ENCODE measurements at regions not wholly inside any gene's neighbourhood (a gene's known extent, or its start where the extent isn't known, plus 50 kb on each side); places are given as distances from the start of the nearest gene placed in this dataset.

DNA sequence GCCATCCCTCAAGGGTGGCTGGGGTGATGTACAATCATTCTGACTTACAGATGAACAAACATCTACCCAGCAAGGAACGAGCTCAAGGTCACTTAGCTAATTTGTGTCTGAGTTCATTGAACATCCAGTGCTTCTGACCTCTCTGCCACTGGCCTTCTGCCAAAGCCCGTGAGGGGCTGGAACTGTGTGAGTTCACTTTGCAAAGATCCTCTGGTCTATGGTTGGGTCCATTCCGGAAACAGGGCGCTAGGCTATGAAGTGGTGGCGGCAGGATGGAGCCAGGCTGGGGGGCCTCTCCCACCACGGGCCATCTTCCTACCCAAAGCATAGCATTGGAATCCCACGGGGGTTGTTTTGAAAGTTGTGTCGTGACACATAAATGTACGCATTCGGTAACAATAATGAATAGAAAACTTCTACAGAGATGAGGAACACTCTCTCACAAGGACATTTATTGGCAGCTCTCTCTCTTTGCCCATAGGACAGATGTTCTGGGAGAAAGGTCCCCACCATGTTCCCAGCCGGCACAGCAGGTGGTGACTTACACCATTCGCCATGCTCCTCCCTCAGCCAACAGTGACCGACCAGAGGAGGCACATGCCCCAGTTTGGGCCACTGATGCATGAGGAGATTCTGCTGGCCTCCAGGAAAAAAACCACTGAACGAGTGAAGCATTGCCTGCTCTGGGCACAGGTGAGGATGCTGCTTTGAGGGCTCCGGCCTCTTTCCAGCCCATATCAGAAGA is 214.7 kb upstream of the CHRNA7 start:
- no peaks in the 10 kb centered on the region for H3K79me2 ChIP-seq (ENCODE audit: control insufficient read depth, insufficient read depth, low read length)
- H3K4me2 ChIP-seq (replicated peaks; ENCODE audit: low read depth, low read length, poor library complexity, severe bottlenecking): no peak overlapping the region
- ChIA-PET CTCF (no interaction called here), POLR2A (no interaction called here)
- Mint-ChIP-seq H3K9me3 (ENCODE audit: insufficient read depth) (no peaks in the 10 kb centered on the region), H3K4me3 (no peak overlapping the region), H3K4me1 (no peaks in the 10 kb centered on the region), H3K27ac (no peak overlapping the region), H3K27me3 (no peaks in the 10 kb centered on the region)
- 92% methylated on average over 13 of the region's 15 CpGs for WGBS (ENCODE audit: insufficient coverage)
- H3K36me3 ChIP-seq (replicated peaks in 1 of 2; ENCODE audit: control extremely low read depth in 1 of 2, control insufficient read depth in 1 of 2, extremely low read depth in 1 of 2, insufficient read depth in 2 of 2, low read length in 1 of 2): no peaks in the 10 kb centered on the region
- H3K9ac ChIP-seq (ENCODE audit: low read length): no peak overlapping the region
- H3K27ac ChIP-seq (ENCODE audit: low read length in 2 of 2): no peak overlapping the region
- ATAC-seq (ENCODE audit: low read depth): no peak
- no peak for TF ChIP-seq EZH2 (IDR thresholded peaks at IDR 0.05; ENCODE audit: borderline replicate concordance, insufficient read depth, low read depth, low read length, poor library complexity, severe bottlenecking)
- TF ChIP-seq, protein P1, sequence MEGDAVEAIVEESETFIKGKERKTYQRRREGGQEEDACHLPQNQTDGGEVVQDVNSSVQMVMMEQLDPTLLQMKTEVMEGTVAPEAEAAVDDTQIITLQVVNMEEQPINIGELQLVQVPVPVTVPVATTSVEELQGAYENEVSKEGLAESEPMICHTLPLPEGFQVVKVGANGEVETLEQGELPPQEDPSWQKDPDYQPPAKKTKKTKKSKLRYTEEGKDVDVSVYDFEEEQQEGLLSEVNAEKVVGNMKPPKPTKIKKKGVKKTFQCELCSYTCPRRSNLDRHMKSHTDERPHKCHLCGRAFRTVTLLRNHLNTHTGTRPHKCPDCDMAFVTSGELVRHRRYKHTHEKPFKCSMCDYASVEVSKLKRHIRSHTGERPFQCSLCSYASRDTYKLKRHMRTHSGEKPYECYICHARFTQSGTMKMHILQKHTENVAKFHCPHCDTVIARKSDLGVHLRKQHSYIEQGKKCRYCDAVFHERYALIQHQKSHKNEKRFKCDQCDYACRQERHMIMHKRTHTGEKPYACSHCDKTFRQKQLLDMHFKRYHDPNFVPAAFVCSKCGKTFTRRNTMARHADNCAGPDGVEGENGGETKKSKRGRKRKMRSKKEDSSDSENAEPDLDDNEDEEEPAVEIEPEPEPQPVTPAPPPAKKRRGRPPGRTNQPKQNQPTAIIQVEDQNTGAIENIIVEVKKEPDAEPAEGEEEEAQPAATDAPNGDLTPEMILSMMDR (IDR thresholded peaks at IDR 0.05): no peak
- intact Hi-C loops (cut with micrococcal nuclease): no loop called here
- no peak overlapping the region for H2AFZ ChIP-seq (ENCODE audit: insufficient read depth, low read depth, low read length, poor library complexity, severe bottlenecking)
- H3K4me3 ChIP-seq (ENCODE audit: control extremely low read depth in 1 of 5, extremely low read depth in 1 of 5, insufficient read depth in 1 of 5, low read depth in 2 of 5, low read length in 4 of 5): no peak overlapping the region
- no peak for DNase-seq
- no peaks in the 10 kb centered on the region for H3K4me1 ChIP-seq (ENCODE audit: control insufficient read depth in 2 of 2, insufficient read depth in 2 of 2, low read length in 2 of 2)
- peaks cover 0 to 7% (median 0%) of the 10 kb centered on the region in 3 donors for H3K9me3 ChIP-seq (ENCODE audit: control extremely low read depth in 1 of 3, control insufficient read depth in 2 of 3, insufficient read depth in 1 of 3, low read length in 2 of 3)
- H4K20me1 ChIP-seq (ENCODE audit: control insufficient read depth, insufficient read depth, low read length, poor library complexity, severe bottlenecking): no peaks in the 10 kb centered on the region
- no peaks in the 10 kb centered on the region for H3K27me3 ChIP-seq (replicated peaks in 1 of 4; ENCODE audit: control extremely low read depth in 1 of 4, control insufficient read depth in 3 of 4, insufficient read depth in 4 of 4, low read length in 3 of 4)

DNA sequence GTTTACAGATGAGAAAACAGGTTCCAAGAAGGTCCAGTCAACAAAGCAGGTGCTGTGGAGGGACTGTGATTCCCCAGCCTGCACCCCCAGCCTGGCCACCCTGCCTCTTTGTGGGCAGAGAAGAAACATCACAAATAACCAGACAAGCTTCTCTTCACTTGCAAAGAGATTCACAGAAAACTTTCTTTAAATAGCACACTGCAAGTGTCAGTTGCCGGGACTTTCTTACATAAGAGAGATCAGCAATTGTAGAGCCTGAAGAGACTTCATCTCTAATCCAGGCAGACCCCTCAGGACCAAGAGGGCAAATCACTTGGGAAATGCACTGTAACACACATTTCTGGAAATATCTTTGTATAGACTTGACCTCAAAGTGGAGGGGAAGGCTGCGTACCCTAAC is 207.9 kb upstream of the CHRNA7 start:
- ChIA-PET POLR2A (no interaction called here), CTCF (no interaction called here)
- no peak for ATAC-seq (ENCODE audit: low read depth)
- Histone ChIP-seq H3K27ac (ENCODE audit: low read length in 2 of 2) (no peak overlapping the region), H4K20me1 (ENCODE audit: control insufficient read depth, insufficient read depth, low read length, poor library complexity, severe bottlenecking) (no peaks in the 10 kb centered on the region), H3K9ac (ENCODE audit: low read length) (no peak overlapping the region), H3K4me3 (ENCODE audit: control extremely low read depth in 1 of 5, extremely low read depth in 1 of 5, insufficient read depth in 1 of 5, low read depth in 2 of 5, low read length in 4 of 5) (no peak overlapping the region), H3K9me3 (ENCODE audit: control extremely low read depth in 1 of 3, control insufficient read depth in 2 of 3, insufficient read depth in 1 of 3, low read length in 2 of 3) (no peaks in the 10 kb centered on the region), H3K79me2 (ENCODE audit: control insufficient read depth, insufficient read depth, low read length) (no peaks in the 10 kb centered on the region), H2AFZ (ENCODE audit: insufficient read depth, low read depth, low read length, poor library complexity, severe bottlenecking) (no peak overlapping the region), H3K4me2 (replicated peaks; ENCODE audit: low read depth, low read length, poor library complexity, severe bottlenecking) (no peak overlapping the region), H3K27me3 (replicated peaks in 1 of 4; ENCODE audit: control extremely low read depth in 1 of 4, control insufficient read depth in 3 of 4, insufficient read depth in 4 of 4, low read length in 3 of 4) (no peaks in the 10 kb centered on the region), H3K4me1 (ENCODE audit: control insufficient read depth in 2 of 2, insufficient read depth in 2 of 2, low read length in 2 of 2) (no peaks in the 10 kb centered on the region), H3K36me3 (replicated peaks in 1 of 2; ENCODE audit: control extremely low read depth in 1 of 2, control insufficient read depth in 1 of 2, extremely low read depth in 1 of 2, insufficient read depth in 2 of 2, low read length in 1 of 2) (no peaks in the 10 kb centered on the region)
- Mint-ChIP-seq H3K27me3 (peaks cover 18% of the 10 kb centered on the region), H3K27ac (no peak overlapping the region), H3K4me3 (no peak overlapping the region), H3K4me1 (no peaks in the 10 kb centered on the region), H3K9me3 (ENCODE audit: insufficient read depth) (no peaks in the 10 kb centered on the region)
- TF ChIP-seq, protein P1 (IDR thresholded peaks at IDR 0.05): no peak
- no peak for TF ChIP-seq EZH2 (IDR thresholded peaks at IDR 0.05; ENCODE audit: borderline replicate concordance, insufficient read depth, low read depth, low read length, poor library complexity, severe bottlenecking)
- DNase-seq: no peak
- WGBS (ENCODE audit: insufficient coverage): 100% methylated on average over 1 of the region's 2 CpGs
- intact Hi-C loops (cut with micrococcal nuclease): no loop called here

All from B cell (primary cell).